ENCODE measurements at regions not wholly inside any gene's neighbourhood (a gene's known extent, or its start where the extent isn't known, plus 50 kb on each side); places are given as distances from the start of the nearest gene placed in this dataset.

DNA sequence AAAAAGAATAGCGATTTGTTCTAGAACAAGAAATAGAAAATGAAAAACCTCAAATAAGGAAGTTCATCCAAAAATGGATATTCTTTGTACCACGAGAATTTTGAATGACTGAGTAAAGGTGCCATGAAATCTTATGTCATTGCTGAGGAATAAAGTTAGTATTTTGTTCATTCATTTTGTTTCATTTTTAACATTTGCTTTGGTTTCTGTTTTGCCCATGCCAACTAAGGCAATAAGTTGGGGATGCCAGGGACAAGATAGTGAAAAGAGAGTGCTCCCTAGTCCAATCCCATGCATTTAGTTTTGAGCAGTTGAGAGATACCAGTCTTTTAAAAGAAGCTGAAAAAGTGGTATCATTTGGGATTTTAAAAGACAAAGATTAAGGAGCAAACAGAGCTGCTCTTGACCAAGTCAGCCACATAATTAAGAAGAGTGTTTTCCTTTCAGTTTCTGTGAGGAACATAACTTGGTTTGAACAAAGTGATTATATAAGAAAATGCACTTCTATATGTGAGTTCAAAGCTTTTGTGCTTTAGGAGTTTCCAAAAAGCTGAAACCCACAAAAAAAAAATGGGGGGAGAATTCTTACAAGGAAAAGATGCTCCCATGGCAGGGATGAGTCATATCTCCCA is 201.4 kb downstream of the PLOD2 start:
- TF ChIP-seq, protein P1, sequence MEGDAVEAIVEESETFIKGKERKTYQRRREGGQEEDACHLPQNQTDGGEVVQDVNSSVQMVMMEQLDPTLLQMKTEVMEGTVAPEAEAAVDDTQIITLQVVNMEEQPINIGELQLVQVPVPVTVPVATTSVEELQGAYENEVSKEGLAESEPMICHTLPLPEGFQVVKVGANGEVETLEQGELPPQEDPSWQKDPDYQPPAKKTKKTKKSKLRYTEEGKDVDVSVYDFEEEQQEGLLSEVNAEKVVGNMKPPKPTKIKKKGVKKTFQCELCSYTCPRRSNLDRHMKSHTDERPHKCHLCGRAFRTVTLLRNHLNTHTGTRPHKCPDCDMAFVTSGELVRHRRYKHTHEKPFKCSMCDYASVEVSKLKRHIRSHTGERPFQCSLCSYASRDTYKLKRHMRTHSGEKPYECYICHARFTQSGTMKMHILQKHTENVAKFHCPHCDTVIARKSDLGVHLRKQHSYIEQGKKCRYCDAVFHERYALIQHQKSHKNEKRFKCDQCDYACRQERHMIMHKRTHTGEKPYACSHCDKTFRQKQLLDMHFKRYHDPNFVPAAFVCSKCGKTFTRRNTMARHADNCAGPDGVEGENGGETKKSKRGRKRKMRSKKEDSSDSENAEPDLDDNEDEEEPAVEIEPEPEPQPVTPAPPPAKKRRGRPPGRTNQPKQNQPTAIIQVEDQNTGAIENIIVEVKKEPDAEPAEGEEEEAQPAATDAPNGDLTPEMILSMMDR (IDR thresholded peaks at IDR 0.05): no peak
- Histone ChIP-seq H3K27me3 (no peaks in the 10 kb centered on the region), H3K4me1 (no peaks in the 10 kb centered on the region), H3K9ac (ENCODE audit: low read depth in 2 of 2, low read length in 2 of 2) (no peak overlapping the region), H3K9me3 (no peaks in the 10 kb centered on the region), H3K4me3 (no peak overlapping the region), H3K36me3 (no peaks in the 10 kb centered on the region), H3K27ac (no peak overlapping the region)
- intact Hi-C loops (cut with DNase I): no loop called here
- DNase-seq: no peak

DNA sequence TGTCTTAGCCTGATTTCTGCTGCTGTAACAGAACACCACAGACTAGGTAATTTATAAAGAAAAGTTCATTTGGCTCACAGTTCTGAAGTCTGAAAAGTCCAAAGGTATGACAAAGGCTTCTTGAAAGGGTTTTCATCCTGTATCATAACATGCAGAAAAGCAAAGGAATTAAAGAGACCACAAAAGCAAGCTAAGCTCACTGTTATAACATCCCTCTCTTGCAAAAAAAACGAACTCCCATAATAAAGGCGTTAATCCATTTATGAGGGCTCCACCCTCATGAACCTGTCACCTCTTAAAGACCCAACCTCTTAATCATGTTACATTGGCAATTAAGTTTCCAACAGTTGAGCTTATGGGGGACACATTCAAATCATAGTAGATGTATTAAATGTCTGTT is 197.9 kb downstream of the PLOD2 start:
- Histone ChIP-seq H3K4me1 (no peaks in the 10 kb centered on the region), H3K27me3 (no peaks in the 10 kb centered on the region), H3K4me3 (no peak overlapping the region), H3K36me3 (no peaks in the 10 kb centered on the region), H3K27ac (no peak overlapping the region), H3K9me3 (no peaks in the 10 kb centered on the region), H3K9ac (ENCODE audit: low read depth in 2 of 2, low read length in 2 of 2) (no peak overlapping the region)
- intact Hi-C loops (cut with DNase I): no loop called here
- TF ChIP-seq, protein P1 (IDR thresholded peaks at IDR 0.05): no peak
- DNase-seq: no peak

DNA sequence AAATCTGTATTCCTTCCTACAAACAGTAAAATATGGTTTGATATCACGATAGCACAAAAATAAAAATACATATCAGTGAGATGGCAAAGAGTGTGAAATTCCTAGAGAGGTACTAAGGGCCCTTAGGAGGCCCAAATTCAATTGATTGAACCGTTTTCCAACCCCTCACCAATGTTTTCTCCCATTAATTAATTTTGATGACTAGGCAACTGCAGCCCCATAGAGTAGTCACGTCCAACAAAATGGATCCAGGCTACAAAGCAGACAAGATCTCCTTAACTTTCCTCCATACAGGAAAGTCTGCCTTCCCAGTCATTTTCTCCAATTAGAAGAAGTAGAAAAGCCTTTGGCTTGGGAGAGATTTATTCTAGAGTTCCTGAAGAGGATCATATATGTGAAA is 193.9 kb downstream of the PLOD2 start:
- H3K27me3 ChIP-seq: no peaks in the 10 kb centered on the region
- DNase-seq: no peak
- H3K9ac ChIP-seq (ENCODE audit: low read depth in 2 of 2, low read length in 2 of 2): no peak overlapping the region
- no peaks in the 10 kb centered on the region for H3K36me3 ChIP-seq
- H3K9me3 ChIP-seq: no peaks in the 10 kb centered on the region
- no peak overlapping the region for H3K4me3 ChIP-seq
- TF ChIP-seq, protein P1 (IDR thresholded peaks at IDR 0.05): no peak
- intact Hi-C loops (cut with DNase I): no loop called here
- no peaks in the 10 kb centered on the region for H3K4me1 ChIP-seq
- no peak overlapping the region for H3K27ac ChIP-seq

DNA sequence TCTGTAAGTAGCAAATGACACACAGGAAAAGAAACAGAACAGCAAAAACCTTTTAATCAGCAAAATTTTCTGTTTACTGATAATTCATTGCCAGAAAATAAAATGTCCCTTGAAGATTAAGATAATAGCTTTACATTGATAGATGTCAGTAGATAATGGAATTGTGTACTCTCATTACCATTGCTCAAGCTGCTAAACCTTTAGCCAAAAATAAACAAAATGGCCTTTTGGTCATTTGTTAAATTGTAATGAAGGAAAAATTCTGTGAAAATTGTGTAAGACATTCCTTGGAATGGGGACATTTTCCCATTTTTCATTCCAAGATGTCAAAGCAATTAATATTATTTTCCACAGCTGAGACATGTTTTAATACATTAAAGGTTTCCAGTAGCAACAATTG is 189.8 kb downstream of the PLOD2 start:
- no peak overlapping the region for H3K4me3 ChIP-seq
- TF ChIP-seq, protein P1 (IDR thresholded peaks at IDR 0.05): no peak
- intact Hi-C loops (cut with DNase I): no loop called here

DNA sequence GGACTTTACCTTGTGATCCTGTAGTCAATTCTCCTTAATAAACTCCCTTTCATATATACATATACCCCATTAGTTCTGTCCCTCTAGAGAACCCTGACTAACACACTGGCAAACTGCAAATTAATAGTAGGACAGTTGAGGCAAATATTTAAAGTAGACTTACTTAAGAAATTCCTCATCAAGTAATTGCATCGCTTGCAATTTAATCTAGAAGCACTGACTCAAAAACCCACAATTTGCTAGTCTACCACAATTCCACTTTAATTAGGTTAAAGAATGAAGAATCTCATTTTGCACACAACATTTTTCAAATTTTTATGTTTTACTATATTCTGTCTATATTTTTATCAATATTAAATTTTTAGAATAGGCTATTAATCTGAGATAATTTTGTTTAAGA is 188.1 kb downstream of the PLOD2 start:
- H3K4me3 ChIP-seq: no peak overlapping the region
- H3K9me3 ChIP-seq: no peaks in the 10 kb centered on the region
- intact Hi-C loops (cut with DNase I): no loop called here
- TF ChIP-seq, protein P1 (IDR thresholded peaks at IDR 0.05): no peak
- no peak for DNase-seq
- no peaks in the 10 kb centered on the region for H3K27me3 ChIP-seq
- no peaks in the 10 kb centered on the region for H3K4me1 ChIP-seq
- no peak overlapping the region for H3K9ac ChIP-seq (ENCODE audit: low read depth in 2 of 2, low read length in 2 of 2)
- no peak overlapping the region for H3K27ac ChIP-seq
- no peaks in the 10 kb centered on the region for H3K36me3 ChIP-seq

More for the DNA sequence above, 189.8 kb downstream of the PLOD2 start:
- no peaks in the 10 kb centered on the region for H3K36me3 ChIP-seq
- no peak overlapping the region for H3K27ac ChIP-seq
- DNase-seq: no peak
- no peaks in the 10 kb centered on the region for H3K4me1 ChIP-seq
- H3K9me3 ChIP-seq: no peaks in the 10 kb centered on the region
- H3K27me3 ChIP-seq: no peaks in the 10 kb centered on the region
- H3K9ac ChIP-seq (ENCODE audit: low read depth in 2 of 2, low read length in 2 of 2): no peak overlapping the region

Data from colonic mucosa (tissue), 4 donors.